Hippocampal formation (tissue), 2 donors: ENCODE measurements at regions not wholly inside any gene's neighbourhood (a gene's known extent, or its start where the extent isn't known, plus 50 kb on each side); places are given as distances from the start of the nearest gene placed in this dataset.
"Not testable (repeated sequence)": the region's sequence is repeated elsewhere in the genome, so short reads cannot be mapped to it uniquely, and the experiment has no call there.

Source experiments
- DNase-seq, 2 donors: peaks; one replicate each; lab custom pipeline; 2025; lab: John Stamatoyannopoulos, UW

DNA sequence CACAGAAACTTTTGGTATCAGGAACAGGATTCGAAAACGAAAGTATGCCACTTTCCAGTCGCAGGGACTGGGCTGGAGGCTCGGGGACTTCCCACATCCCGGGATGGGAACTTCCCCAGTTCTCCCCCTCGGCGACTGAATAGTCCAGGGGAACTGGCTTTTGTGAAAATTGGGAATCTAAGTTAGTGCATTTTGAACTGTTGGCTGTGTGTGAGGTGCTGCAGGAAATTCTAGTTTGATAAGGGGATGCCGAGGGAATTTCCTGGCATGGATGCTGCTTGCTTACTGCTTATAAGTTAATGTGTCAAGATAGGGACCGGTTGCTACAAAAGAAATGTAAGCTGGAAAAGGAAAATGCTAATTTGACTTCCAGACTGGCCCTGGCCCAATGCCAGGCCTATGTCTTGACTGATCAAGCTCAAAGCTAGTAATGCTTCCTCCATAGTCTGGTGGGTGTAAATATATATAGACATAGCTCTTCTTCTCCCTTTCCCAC is 73.4 kb upstream of the EIF5 start:
- no peak for DNase-seq

DNA sequence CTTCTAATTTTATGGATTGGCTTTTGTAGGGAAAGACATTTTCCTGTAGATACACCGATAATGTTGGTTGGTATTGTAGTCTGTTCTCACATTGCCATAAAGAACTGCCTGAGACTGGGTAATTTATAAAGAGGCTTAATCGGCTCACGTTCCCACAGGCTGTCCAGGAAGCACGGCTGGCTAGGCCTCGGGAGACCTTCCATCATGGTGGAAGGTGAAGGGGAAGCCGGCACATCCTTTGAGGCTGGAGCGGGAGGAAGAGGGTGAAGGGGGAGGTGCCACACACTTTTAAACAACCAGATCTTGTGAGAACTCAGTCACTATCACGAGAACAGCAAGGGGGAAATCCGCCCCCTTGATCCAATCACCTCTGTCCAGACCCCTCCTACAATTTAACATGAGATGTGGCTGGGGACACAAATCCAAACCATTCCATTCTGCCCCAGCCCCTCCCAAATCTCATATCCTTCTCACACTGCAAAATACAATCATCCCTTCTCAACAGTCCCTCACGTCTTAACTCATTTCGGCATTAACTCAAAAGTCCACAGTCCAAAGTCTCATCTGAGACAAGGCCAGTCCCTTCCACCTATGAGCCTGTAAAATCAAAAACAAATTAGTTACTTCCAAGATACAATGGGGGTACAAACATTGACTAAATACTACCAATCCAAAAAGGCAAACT is 66.7 kb upstream of the EIF5 start:
- DNase-seq, result no peak

GRCh38 chr14:103271189-103271588 is 62.8 kb upstream of the EIF5 start:
- no peak for DNase-seq

DNA sequence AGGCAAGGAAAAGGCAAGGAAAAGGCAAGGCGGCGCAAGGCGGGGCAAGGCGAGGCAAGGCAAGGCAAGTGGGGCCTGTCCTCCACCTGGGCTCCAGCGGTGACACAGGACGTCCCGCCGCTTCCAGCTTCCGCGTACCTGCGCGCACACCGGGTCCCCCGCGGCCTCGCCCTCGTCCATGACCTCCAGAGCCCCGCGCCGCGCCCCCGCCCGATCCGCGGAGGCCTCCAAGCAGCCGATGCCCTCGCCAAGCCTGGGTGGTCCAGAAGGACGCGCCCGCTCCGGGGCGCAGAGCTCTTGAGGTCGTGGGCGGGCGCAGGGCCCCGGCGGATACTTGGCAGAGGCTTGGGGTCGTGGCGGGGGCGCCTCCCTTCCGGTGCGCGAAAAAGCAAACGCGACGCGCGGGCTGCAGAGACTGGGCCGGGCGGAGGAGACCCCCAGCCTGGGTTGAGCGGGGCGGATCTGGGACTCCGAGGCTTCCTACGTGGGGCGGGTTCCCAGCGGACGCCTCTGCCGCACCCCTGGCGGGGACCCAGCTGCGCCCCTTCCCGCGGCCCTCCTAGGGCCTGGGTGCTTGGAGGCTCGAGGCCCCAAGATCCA is 60.8 kb upstream of the EIF5 start:
- no peak for DNase-seq

GRCh38 chr14:103273745-103274615 is 60.1 kb upstream of the EIF5 start:
- no peak for DNase-seq

DNA sequence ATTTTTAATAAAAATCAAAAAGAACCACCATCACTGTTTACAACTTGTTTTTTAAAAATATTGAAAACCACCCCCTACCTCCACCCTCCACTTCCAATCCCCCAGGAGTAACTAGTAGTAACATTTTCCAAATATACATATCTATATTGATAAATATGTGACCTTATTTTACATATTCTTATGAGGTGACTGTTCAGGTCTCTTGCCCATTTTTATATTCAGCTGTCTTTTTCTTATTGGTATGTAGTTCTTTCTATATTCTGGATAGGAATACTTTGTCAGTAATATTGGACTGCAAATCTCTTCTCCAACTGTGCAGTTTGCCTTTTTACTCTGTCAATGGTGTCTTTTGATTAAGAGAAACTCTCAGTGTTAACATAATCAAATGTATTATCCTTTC is 59.0 kb upstream of the EIF5 start:
- no peak for DNase-seq

DNA sequence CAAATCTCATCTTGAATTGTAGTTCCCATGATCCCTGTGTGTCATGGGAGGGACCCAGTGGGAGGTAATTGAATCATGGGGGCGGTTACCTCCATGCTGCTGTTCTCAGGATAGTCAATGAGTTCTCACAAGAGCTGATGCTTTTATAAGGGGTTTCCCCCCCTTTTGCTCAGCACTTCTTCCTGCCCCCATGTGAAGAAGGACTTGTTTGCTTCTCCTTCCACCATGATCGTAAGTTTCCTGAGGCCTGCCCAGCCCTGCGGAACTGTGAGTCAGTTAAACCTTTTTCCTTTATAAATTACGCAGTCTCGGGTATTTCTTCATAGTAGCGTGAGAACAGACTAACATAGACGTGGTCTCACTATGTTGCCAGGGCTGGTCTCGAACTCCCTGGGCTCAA is 56.1 kb upstream of the EIF5 start:
- DNase-seq, result no peak

DNA sequence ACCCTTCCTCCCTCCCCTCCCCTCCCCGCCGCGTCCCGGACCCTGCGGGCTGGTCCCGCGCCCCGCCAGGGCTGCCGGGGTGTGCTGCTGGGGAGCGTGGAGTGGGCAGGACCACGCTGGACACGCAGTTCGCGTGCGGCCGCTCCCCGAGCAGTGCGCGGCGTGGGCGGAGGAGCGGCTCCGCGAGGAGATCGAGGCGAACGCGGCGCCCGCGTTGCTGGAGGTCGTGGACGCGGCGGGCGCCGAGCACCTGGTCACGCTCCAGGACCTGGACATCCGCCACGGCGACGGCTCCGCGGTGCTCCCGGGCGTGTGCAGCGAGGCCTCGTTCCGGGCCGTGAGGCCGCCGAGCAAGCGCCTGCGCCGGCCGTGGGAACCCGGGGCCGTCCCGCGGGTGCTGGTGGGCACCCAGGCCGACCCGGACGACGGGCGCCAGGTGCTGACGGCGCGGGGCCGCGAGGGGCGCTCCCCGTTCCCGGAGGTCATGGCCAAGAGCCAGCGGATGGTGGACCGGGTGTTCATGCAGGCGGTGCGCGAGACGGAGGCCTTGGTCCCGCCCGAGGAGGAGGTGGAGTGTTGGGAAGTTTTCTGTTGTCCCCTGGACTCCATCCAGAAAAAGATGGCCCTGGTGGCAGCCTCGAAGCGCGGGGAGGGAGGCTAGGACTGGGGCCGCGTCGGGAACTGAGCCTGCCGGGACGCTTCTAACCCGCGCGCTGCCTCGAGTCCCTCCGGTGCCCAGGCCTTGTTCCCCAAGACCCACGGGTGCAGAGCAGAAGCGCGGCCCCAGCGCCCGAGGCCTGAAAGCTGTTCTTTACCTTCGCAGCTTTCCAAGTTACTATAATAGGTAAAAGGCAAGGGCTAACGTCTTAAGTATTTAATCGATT is 54.7 kb upstream of the EIF5 start:
- no peak for DNase-seq

DNA sequence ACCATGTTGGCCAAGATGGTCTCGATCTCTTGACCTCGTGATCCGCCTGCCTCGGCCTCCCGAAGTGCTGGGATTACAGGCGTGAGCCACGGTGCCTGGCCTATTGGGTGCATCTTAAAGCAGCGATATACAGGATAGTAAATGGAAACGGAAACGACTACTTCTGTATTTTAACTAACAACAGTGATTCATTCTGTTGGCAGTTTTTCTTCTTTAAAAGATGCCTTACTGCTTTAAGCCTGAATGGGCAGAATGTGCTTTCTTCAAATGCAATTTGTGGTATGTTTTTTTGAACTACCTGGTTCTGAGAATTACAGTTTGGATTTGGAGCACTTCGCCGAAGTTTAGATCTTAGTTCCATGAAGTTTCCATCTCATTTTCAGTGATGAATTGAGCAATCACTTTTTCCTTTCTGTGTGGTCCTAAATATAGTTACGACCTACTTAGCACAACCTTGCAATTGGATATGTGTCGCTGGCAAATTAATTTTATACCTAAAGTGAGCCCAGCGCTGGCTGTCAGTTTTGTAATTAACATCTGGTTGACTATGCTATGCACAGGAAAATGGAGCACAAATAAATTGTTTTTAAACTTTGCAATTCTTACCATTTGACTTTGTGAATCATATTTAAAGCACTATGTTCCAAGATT is 53.6 kb upstream of the EIF5 start:
- no peak for DNase-seq

DNA sequence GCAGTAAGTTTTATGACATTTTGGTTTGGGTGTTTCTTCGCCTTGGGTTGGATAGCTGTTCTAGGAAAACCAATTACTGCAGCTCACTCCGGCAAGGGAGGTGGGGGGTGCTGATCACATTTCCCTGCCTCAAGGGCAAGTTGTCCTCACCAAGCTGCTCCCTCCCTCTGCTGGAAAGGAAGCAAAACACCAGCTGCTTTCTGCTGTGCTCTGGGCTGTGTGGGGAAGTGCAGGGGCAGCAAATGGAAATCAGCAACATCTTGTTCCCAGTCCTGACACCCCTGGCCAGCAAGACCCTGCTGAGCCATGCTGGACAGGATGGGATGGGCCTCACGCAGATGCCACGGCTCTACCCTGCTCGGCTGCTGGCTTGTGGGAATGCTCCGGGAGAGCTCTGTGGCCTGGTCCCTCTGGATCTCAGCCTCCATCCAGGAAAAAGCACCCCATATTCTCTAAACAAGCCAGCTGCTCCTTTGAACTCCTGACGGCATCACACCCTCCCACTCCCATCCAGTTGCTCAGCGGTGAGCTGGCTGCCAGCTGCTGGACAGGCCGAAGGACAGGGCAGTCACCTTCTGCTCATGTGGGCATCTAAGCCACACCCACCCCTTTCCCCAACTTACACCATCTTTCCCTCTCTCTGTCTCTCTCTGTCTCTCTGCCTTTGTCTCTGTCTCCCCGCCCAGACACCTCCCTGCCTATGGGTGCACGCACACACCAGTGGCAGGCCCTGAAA is 52.4 kb upstream of the EIF5 start:
- no peak for DNase-seq

DNA sequence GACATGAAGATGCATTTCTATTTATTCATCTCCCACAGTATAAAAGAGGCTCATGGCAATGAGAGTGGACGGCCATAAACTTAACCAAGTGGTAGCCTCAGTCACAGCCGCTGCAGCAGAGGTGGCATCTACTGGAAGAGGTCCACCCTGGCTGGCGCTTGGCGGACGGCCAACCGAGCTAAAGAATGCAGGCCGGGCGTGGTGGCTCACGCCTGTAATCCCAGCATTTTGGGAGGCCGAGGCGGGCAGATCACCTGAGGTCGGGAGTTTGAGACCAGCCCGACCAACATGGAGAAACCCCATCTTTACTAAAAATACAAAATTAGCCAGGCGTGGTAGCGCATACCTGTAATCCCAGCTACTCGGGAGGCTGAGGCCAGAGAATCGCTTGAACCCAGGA is 51.7 kb upstream of the EIF5 start:
- DNase-seq, result not testable (repeated sequence)

GRCh38 chr14:103282932-103283331 is 51.1 kb upstream of the EIF5 start:
- no peak for DNase-seq

- DNase-seq, result no peak
These were observed 50.1 kb upstream of the EIF5 start for GRCh38 chr14:103283916-103284315.
